Trophoblast cell (in vitro differentiated cells and primary cell): ENCODE measurements at regions not wholly inside any gene's neighbourhood (a gene's known extent, or its start where the extent isn't known, plus 50 kb on each side); places are given as distances from the start of the nearest gene placed in this dataset.

ENCODE experiments used
- DNase-seq, 2 donors: peaks; one replicate each; pipeline ENCODE4 v3.0.0-alpha.2; 2016
- H2AFZ ChIP-seq: 2 replicates; pipeline ENCODE4 v1.6.1; 2013; ENCODE audit warnings: low read length, moderate library complexity, mild to moderate bottlenecking; ENCODE audit not compliant: insufficient read depth, poor library complexity
- H2AK5ac ChIP-seq: 2 replicates; pipeline ENCODE4 v1.6.1; 2013; ENCODE audit warnings: mild to moderate bottlenecking, low read length
- H2BK120ac ChIP-seq: 2 replicates; pipeline ENCODE4 v1.6.1; 2013; ENCODE audit warnings: low read length, mild to moderate bottlenecking, moderate library complexity; ENCODE audit not compliant: insufficient read depth, poor library complexity
- H2BK12ac ChIP-seq: 2 replicates; pipeline ENCODE4 v1.6.1; 2013; ENCODE audit warnings: mild to moderate bottlenecking, low read length, moderate library complexity
- H2BK5ac ChIP-seq: 2 replicates; pipeline ENCODE4 v1.6.1; 2013; ENCODE audit warnings: low read length, low read depth, moderate library complexity, mild to moderate bottlenecking; ENCODE audit not compliant: poor library complexity
- H3K14ac ChIP-seq: 2 replicates; pipeline ENCODE4 v1.6.1; 2013; ENCODE audit warnings: mild to moderate bottlenecking, low read length
- H3K18ac ChIP-seq: 2 replicates; pipeline ENCODE4 v1.6.1; 2013; ENCODE audit warnings: mild to moderate bottlenecking, low read length
- H3K23ac ChIP-seq: 2 replicates; pipeline ENCODE4 v1.6.1; 2013; ENCODE audit warnings: low read length
- H3K27ac ChIP-seq: 2 replicates; pipeline ENCODE4 v1.5.1; 2013; ENCODE audit warnings: low read depth, mild to moderate bottlenecking, inconsistent platforms, low read length, moderate library complexity
- H3K27me3 ChIP-seq: 2 replicates; pipeline ENCODE4 v1.6.1; 2013; ENCODE audit warnings: inconsistent platforms, mild to moderate bottlenecking, low read length, moderate library complexity; ENCODE audit not compliant: insufficient read depth
- H3K36me3 ChIP-seq, 2 experiments: 1 replicate in 1 of 2; 2 replicates in 1 of 2; pipeline ENCODE4 v1.6.1; 2013; ENCODE audit warnings: low read length in 2 of 2, mild to moderate bottlenecking in 2 of 2, moderate library complexity in 1 of 2; ENCODE audit not compliant: insufficient read depth in 2 of 2, control insufficient read depth in 1 of 2
- H3K4ac ChIP-seq: 2 replicates; pipeline ENCODE4 v1.6.1; 2013; ENCODE audit warnings: low read depth, mild to moderate bottlenecking, low read length, moderate library complexity
- H3K4me1 ChIP-seq, 2 experiments: 1 replicate in 1 of 2; 2 replicates in 1 of 2; pipeline ENCODE4 v1.6.1; 2013; ENCODE audit warnings: low read length in 2 of 2, mild to moderate bottlenecking in 2 of 2, moderate library complexity in 1 of 2; ENCODE audit not compliant: insufficient read depth in 2 of 2, control insufficient read depth in 1 of 2
- H3K4me2 ChIP-seq: 2 replicates; pipeline ENCODE4 v1.6.1; 2013; ENCODE audit warnings: inconsistent platforms, mild to moderate bottlenecking, low read length, moderate library complexity
- H3K4me3 ChIP-seq: 2 replicates; pipeline ENCODE4 v1.5.1; 2013; ENCODE audit warnings: mild to moderate bottlenecking, low read depth, low read length, inconsistent platforms
- H3K79me1 ChIP-seq: one replicate; pipeline ENCODE4 v1.6.1; 2013; ENCODE audit warnings: low read length
- H3K79me2 ChIP-seq: 2 replicates; pipeline ENCODE4 v1.6.1; 2013; ENCODE audit warnings: low read length, mild to moderate bottlenecking; ENCODE audit not compliant: control insufficient read depth, insufficient read depth, poor library complexity
- H3K9ac ChIP-seq: 2 replicates; pipeline ENCODE4 v1.6.1; 2013; ENCODE audit warnings: mild to moderate bottlenecking, low read length
- H3K9me3 ChIP-seq: 2 replicates; pipeline ENCODE4 v1.6.1; 2013; ENCODE audit warnings: low read depth, mild to moderate bottlenecking, control low read depth, inconsistent platforms, low read length; ENCODE audit not compliant: insufficient read depth
- H4K12ac ChIP-seq: 2 replicates; pipeline ENCODE4 v1.6.1; 2013; ENCODE audit warnings: low read depth, mild to moderate bottlenecking, low read length, moderate library complexity
- H4K8ac ChIP-seq: 2 replicates; pipeline ENCODE4 v1.6.1; 2013; ENCODE audit warnings: low read depth, mild to moderate bottlenecking, low read length, moderate library complexity
- H4K91ac ChIP-seq: one replicate; pipeline ENCODE4 v1.6.1; 2013; ENCODE audit warnings: low read depth, mild to moderate bottlenecking, low read length, moderate library complexity
- WGBS: extraction: QIAGEN DNeasy Blood & Tissue Kit; methylation state at CpG from one replicate; pipeline ENCODE4 v1.1.7; 2013; ENCODE audit warnings: missing lambda C conversion rate; ENCODE audit not compliant: insufficient read length, insufficient coverage; ENCODE audit errors: extremely low coverage; 5-methylcytosine and 5-hydroxymethylcytosine counted together

GRCh38 chr12:16884819-16885218, 278.9 kb upstream of the LMO3 start:
- no peak overlapping the region for H3K23ac ChIP-seq
- H3K4me2 ChIP-seq: no peak overlapping the region
- H3K79me1 ChIP-seq: no peaks in the 10 kb centered on the region
- H2AK5ac ChIP-seq: no peak overlapping the region
- no peak overlapping the region for H3K27ac ChIP-seq
- H3K9me3 ChIP-seq: no peaks in the 10 kb centered on the region
- H3K27me3 ChIP-seq: no peaks in the 10 kb centered on the region
- H2BK5ac ChIP-seq: no peak overlapping the region
- H3K79me2 ChIP-seq: no peaks in the 10 kb centered on the region
- H3K14ac ChIP-seq: no peak overlapping the region
- H4K12ac ChIP-seq: no peak overlapping the region
- H4K8ac ChIP-seq: no peak overlapping the region
- no peak overlapping the region for H2AFZ ChIP-seq
- DNase-seq: no peak
- no peak overlapping the region for H3K4ac ChIP-seq
- no peak overlapping the region for H4K91ac ChIP-seq
- WGBS: no CpG with 5 or more reads among the region's 2 CpGs
- H3K4me3 ChIP-seq: no peak overlapping the region
- no peak overlapping the region for H2BK12ac ChIP-seq
- no peaks in the 10 kb centered on the region for H3K36me3 ChIP-seq
- no peak overlapping the region for H2BK120ac ChIP-seq
- H3K18ac ChIP-seq: no peak overlapping the region
- H3K9ac ChIP-seq: no peak overlapping the region
- H3K4me1 ChIP-seq: no peaks in the 10 kb centered on the region

GRCh38 chr12:16884056-16884455, 278.1 kb upstream of the LMO3 start:
- no peak overlapping the region for H2BK12ac ChIP-seq
- no peaks in the 10 kb centered on the region for H3K9me3 ChIP-seq
- H2BK120ac ChIP-seq: no peak overlapping the region
- no peak overlapping the region for H3K4me3 ChIP-seq
- H3K18ac ChIP-seq: no peak overlapping the region
- H3K79me1 ChIP-seq: no peaks in the 10 kb centered on the region
- no peak overlapping the region for H4K8ac ChIP-seq
- no peak overlapping the region for H4K12ac ChIP-seq
- no peaks in the 10 kb centered on the region for H3K27me3 ChIP-seq
- no peak overlapping the region for H3K14ac ChIP-seq
- no peak overlapping the region for H2AFZ ChIP-seq
- no peaks in the 10 kb centered on the region for H3K4me1 ChIP-seq
- H3K9ac ChIP-seq: no peak overlapping the region
- no peak overlapping the region for H3K4ac ChIP-seq
- H2AK5ac ChIP-seq: no peak overlapping the region
- no CpG with 5 or more reads among the region's 1 CpG for WGBS
- no peak for DNase-seq
- H3K27ac ChIP-seq: no peak overlapping the region
- no peaks in the 10 kb centered on the region for H3K36me3 ChIP-seq
- no peak overlapping the region for H3K23ac ChIP-seq
- H4K91ac ChIP-seq: no peak overlapping the region
- H3K4me2 ChIP-seq: no peak overlapping the region
- H2BK5ac ChIP-seq: no peak overlapping the region
- H3K79me2 ChIP-seq: no peaks in the 10 kb centered on the region

- H3K79me1 ChIP-seq: no peaks in the 10 kb centered on the region
These were observed 276.1 kb upstream of the LMO3 start for GRCh38 chr12:16881986-16882570.

GRCh38 chr12:16880864-16881285, 274.9 kb upstream of the LMO3 start:
- H3K36me3 ChIP-seq: no peaks in the 10 kb centered on the region
- no peak overlapping the region for H3K4ac ChIP-seq
- H2BK120ac ChIP-seq: no peak overlapping the region
- H3K27ac ChIP-seq: no peak overlapping the region
- no peak overlapping the region for H4K8ac ChIP-seq
- H3K9ac ChIP-seq: no peak overlapping the region
- no peak overlapping the region for H3K4me2 ChIP-seq
- no peaks in the 10 kb centered on the region for H3K9me3 ChIP-seq
- no peak overlapping the region for H4K12ac ChIP-seq
- H4K91ac ChIP-seq: no peak overlapping the region
- H3K4me3 ChIP-seq: no peak overlapping the region
- no peak overlapping the region for H3K18ac ChIP-seq
- DNase-seq: no peak
- no peak overlapping the region for H2BK5ac ChIP-seq
- no peak overlapping the region for H3K14ac ChIP-seq
- H3K79me1 ChIP-seq: no peaks in the 10 kb centered on the region
- no peaks in the 10 kb centered on the region for H3K27me3 ChIP-seq
- H2AFZ ChIP-seq: no peak overlapping the region
- no peak overlapping the region for H2AK5ac ChIP-seq
- WGBS: no CpG with 5 or more reads among the region's 10 CpGs
- no peaks in the 10 kb centered on the region for H3K79me2 ChIP-seq
- no peaks in the 10 kb centered on the region for H3K4me1 ChIP-seq
- no peak overlapping the region for H2BK12ac ChIP-seq
- H3K23ac ChIP-seq: no peak overlapping the region

More at GRCh38 chr12:16881986-16882570, 276.1 kb upstream of the LMO3 start:
- Histone ChIP-seq H3K4me3 (no peak overlapping the region), H3K9me3 (no peaks in the 10 kb centered on the region), H3K4me2 (no peak overlapping the region), H3K4ac (no peak overlapping the region), H3K18ac (no peak overlapping the region), H3K79me2 (no peaks in the 10 kb centered on the region), H3K36me3 (no peaks in the 10 kb centered on the region), H3K27me3 (no peaks in the 10 kb centered on the region), H2BK12ac (no peak overlapping the region), H2AK5ac (no peak overlapping the region), H2BK120ac (no peak overlapping the region), H3K4me1 (no peaks in the 10 kb centered on the region), H2AFZ (no peak overlapping the region), H4K8ac (no peak overlapping the region), H3K14ac (no peak overlapping the region), H3K9ac (no peak overlapping the region), H4K91ac (no peak overlapping the region), H3K23ac (no peak overlapping the region), H2BK5ac (no peak overlapping the region), H3K27ac (no peak overlapping the region), H4K12ac (no peak overlapping the region)
- DNase-seq: no peak
- WGBS: no CpG with 5 or more reads among the region's 4 CpGs
